ENCODE measurements at regions not wholly inside any gene's neighbourhood (a gene's known extent, or its start where the extent isn't known, plus 50 kb on each side); places are given as distances from the start of the nearest gene placed in this dataset.
"Not testable (repeated sequence)": the region's sequence is repeated elsewhere in the genome, so short reads cannot be mapped to it uniquely, and the experiment has no call there.

DNA sequence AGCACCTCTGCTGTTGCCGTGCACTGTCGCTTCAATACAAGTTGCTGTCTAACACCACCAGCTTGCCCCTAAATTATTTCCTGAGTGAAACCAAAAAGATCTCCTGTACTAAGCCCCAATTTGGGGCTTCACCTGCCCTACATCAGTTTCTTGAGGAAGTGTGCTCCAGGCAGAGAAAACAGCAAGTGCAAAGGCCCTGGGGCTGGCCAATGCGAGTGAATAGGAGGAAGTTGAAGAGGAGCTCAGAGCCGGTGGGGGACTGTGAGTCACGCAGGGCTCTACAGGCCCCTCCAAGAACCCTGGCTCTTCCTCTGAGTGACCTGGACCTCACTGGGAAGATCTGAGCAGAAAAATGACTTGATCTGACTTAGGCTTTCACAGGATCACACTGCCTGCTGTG, 117.2 kb downstream of the IPO8 start:
- DNase-seq (ENCODE audit: low spot score): no peak

DNA sequence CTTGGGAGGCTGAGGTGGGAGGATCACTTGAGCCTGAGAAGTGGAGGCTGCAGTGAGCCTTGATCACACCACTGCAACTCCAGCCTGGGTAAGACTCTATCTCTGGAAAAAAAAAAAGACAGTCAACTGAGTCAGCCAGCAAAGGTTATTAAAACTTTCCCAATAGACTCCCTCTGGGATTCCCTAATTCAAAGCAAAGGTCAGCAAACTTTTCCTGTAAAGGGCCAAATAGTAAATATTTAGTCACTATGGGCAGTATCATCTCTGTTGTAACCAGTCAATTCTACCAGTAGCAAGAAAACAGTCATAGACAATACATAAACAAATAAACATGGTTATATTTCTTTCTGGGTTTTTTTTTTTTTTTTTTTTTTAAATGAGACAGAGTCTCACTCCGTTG, 122.5 kb downstream of the IPO8 start:
- DNase-seq (ENCODE audit: low spot score): no peak

GRCh38 chr12:30570211-30570890, 125.3 kb downstream of the IPO8 start:
- DNase-seq (ENCODE audit: low spot score): no peak

GRCh38 chr12:30569426-30569825, 126.2 kb downstream of the IPO8 start:
- no peak for DNase-seq (ENCODE audit: low spot score)

- no peak for DNase-seq (ENCODE audit: low spot score)
Measured at GRCh38 chr12:30568453-30568852, 127.2 kb downstream of the IPO8 start.

DNA sequence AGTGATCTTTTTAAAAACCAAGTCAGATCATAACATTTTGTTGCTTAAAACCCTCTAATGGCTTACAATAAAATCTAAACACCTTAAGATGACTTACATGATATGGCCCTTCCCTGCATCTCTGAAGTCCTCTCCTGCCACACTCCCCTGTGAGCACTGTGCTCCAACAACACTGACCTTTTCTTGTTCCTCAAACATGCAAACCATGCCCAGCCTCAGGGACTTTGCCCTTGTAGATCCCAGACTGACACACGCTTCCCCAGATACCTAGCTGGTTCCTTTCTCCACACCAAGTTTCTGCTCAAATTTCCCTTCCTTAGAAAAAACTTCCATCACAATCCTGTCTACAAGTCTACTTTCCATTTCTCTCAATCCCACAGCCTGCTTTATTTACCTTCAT, 128.6 kb downstream of the IPO8 start:
- DNase-seq (ENCODE audit: low spot score): no peak

GRCh38 chr12:30564394-30564793, 131.3 kb downstream of the IPO8 start:
- no peak for DNase-seq (ENCODE audit: low spot score)

GRCh38 chr12:30548203-30548602, 147.5 kb downstream of the IPO8 start:
- DNase-seq (ENCODE audit: low spot score): no peak

DNA sequence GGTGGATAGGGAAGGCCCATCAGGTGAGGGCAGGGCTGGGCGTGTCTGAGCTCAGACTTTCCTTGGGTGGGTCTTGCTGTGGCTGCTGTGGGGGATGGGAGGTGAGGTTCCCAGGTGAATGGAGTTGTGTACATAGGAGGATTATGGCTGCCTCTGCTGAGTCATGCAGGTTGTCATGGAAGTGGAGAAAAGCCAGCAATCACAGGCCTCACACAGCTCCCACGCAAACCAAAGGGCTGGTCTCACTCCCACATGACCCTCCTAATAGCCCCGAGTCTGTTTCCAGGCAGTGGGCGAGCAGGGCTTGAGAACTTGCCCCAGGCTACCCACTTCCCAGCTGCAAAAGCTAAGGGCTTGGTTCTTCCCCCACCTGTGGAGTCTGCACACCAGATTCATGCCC, 149.5 kb downstream of the IPO8 start:
- no peak for DNase-seq (ENCODE audit: low spot score)

DNA sequence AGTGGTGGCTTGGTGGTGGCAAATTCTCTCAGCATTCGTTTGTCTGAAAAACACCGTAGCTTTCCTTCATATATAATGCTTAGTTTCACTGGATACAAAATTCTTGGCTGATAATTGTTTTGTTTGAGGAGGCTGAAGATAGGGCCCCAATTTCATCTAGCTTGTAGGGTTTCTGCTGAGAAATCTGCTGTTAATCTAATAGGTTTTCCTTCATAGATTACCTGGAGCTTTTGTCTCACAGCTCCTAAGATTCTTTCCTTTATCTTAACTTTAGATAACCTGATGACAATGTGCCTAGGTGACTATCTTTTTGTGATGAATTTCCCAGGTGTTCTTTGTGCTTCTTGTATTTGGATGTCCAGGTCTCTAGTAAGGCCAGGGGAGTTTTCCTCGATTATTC, 151.0 kb downstream of the IPO8 start:
- DNase-seq (ENCODE audit: low spot score): not testable (repeated sequence)

DNA sequence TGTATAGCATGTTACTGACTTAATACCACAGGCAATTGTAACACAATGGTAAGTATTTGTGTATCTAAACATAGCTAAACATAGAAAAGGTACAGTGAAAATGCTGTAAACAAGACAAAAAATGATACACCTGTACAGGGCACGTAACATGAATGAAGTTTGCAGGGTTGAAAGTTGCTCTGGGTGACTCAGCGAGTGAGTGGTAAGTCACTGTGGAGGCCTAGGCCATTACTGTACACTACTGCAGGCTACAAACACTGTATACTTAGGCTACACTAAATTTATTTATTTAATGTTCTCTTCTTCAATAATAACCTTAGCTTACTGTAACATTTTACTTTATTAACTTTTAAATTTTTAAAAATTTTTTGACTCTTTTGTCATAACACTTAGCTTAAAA, 158.4 kb downstream of the IPO8 start:
- no peak for DNase-seq (ENCODE audit: low spot score)

DNA sequence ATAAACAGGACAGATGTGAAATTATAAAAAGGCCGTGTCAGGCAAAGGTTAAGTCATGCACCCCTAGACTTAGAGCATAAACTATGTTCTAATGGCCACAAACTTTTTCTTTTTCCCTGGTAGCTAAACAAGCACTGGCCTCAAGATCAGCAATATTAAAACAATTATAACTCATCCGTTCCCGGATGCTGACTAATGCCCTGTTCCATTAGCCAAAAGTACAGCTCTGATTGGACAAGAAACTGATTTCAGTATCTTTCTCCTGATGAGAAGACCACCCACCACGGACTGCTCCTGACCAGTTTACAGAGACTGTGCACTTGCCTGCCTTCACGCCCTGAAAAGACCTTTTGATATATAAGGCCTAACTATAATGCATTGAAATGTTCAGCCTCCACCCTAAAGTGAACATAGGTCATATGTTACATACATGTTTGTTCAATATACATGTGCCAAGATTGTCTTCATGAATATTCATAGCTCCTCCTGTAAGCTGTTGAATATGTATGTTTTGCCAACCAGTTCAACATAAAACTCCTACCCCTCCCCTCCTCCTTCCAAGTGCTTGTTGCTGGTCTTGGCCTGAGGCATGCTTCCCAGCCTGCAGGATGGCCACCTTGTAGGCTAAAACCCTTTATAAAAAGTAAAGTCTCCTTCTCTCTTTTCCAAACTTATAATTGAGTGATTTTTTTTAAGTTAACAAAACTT, 162.0 kb downstream of the IPO8 start:
- no peak for DNase-seq (ENCODE audit: low spot score)

DNA sequence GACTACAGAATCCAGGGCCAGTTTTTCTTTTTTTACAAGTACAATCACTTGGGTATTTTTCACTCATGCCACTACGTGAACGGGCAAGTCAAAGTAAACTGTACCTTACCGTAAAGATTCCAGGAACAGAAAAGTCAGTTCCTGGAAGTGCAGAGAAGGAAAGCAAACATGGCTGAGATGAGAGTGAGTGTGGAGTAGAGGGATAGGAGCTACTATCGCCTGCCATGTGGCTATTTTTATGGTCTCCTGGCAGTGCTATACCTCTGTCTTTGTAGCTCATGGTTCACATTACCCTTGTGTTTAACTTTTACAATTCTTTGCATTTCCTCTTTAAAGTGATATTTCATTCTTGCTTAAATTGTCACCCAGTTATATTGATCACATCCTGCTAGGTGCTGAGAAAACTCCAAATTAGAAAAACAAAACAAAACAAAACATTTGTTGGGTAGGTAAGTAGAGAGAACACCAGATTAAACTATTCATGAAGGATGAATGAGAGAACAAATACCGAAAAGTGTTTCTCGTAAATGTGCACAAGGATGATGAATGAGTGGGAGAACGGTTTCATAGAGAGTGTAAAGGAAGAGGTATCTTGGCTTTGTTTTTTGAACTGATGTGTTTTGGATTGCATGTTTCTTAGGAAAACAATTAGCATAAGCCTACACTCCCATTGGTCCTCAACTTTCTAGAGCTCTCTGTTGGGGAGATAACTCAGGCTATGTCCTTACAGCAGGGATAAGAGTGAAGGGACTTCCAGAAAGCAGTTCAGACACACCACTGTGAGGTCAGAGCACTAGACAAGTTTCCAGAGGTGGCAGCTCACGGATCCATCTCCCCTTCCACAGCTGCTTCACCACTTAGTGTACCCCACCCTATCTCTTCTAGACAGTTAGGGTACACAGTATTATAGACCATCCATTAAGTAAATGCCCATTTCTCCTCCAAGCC, 163.7 kb downstream of the IPO8 start:
- DNase-seq (ENCODE audit: low spot score): no peak

GRCh38 chr12:30529489-30530269, 166.0 kb downstream of the IPO8 start:
- DNase-seq (ENCODE audit: low spot score): no peak

DNA sequence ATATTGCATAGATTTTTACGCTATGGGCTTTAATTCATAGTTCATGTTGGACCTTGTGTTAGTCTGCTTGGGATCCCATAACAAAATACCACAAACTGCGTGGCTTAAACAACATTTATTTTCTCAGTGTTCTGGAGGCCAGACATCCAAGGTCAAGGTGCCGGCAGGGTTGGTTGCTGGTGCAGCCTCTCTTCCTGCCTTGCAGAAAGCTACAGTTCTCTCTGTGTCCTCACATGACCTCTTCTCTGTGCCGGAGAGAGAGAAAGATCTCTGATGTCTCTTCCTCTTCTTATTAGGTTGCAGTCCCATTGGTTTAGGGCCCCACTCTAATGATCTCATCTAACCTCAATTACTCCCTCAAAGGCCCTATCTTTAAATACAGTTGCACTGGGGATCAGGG, 170.5 kb downstream of the IPO8 start:
- DNase-seq (ENCODE audit: low spot score): no peak

DNA sequence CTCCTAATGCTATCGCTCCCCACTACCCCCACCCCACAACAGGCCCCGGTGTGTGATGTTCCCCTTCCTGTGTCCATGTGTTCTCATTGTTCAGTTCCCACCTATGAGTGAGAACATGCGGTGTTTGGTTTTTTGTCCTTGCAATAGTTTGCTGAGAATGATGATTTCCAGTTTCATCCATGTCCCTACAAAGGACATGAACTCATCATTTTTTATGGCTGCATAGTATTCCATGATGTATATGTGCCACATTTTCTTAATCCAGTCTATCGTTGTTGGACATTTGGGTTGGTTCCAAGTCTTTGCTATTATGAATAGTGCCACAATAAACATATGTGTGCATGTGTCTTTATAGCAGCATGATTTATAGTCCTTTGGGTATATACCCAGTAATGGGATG, 175.4 kb downstream of the IPO8 start:
- DNase-seq (ENCODE audit: low spot score): not testable (repeated sequence)

- DNase-seq (ENCODE audit: low spot score): no peak
Measured at GRCh38 chr12:30519535-30519934, 176.1 kb downstream of the IPO8 start.

GRCh38 chr12:30517320-30517719, 178.3 kb downstream of the IPO8 start:
- no peak for DNase-seq (ENCODE audit: low spot score)

DNA sequence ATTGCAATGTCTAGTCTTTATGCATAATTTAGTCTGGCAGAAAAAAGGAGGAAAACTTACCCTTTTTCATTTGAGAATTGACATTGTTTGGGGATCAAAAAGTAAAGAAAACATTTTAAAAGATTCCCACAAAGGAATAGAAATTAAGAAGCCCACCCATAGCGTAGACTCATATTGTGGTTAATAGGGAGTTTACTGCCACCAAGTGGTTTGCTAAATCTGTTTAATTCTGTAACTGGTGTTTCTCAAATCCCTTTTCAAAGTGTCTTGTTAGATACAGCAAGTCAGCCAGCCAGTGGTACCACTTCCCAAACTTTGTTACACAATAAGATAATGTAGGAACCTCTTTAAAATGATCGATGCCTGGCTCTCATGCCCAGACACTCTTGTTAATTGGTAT, 180.3 kb downstream of the IPO8 start:
- peak; percentile 3 for DNase-seq (ENCODE audit: low spot score)

DNA sequence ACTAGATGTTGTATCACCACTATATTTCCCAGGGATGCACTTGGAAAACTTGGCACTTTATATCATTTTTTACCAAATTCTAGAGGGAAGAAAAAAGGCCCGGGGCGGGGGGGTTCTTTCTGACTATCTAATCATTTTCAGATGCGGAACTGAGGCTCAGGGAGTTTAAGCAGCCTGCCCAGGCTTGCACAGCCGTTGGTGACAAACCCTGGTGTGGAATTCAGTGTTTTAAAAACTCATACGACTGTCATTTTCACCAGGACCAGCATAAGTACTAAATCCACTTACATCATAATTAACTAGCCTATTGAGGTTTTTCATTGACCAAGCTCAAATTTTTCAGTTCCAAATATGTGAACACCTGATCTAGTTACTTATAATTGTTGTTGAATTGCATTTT, 181.0 kb downstream of the IPO8 start:
- no peak for DNase-seq (ENCODE audit: low spot score)

- no peak for DNase-seq (ENCODE audit: low spot score)
Measured at GRCh38 chr12:30508205-30508967, 187.3 kb downstream of the IPO8 start.
